BLaER1 (cell line): ENCODE measurements at regions not wholly inside any gene's neighbourhood (a gene's known extent, or its start where the extent isn't known, plus 50 kb on each side); places are given as distances from the start of the nearest gene placed in this dataset.
"Not testable (repeated sequence)": the region's sequence is repeated elsewhere in the genome, so short reads cannot be mapped to it uniquely, and the experiment has no call there.

Experiments
- H3K27ac ChIP-seq: shearing (Covaris generic); formaldehyde crosslinking; 2 replicates; pipeline ENCODE4 v1.8.1; 2022
- H3K27me3 ChIP-seq: shearing (Covaris generic); formaldehyde crosslinking; 2 replicates; pipeline ENCODE4 v1.8.1; 2022
- H3K36me3 ChIP-seq: shearing (Covaris generic); formaldehyde crosslinking; 2 replicates; pipeline ENCODE4 v1.8.1; 2022
- H3K4me1 ChIP-seq: shearing (Covaris generic); formaldehyde crosslinking; 2 replicates; pipeline ENCODE4 v1.8.1; 2022
- H3K4me2 ChIP-seq: shearing (Covaris generic); formaldehyde crosslinking; 2 replicates; pipeline ENCODE4 v1.8.1; 2022
- H3K4me3 ChIP-seq: shearing (Covaris generic); formaldehyde crosslinking; 2 replicates; pipeline ENCODE4 v1.8.1; 2022
- H3K9ac ChIP-seq: shearing (Covaris generic); formaldehyde crosslinking; 2 replicates; pipeline ENCODE4 v1.8.1; 2022
- H3K9me3 ChIP-seq: shearing (Covaris generic); formaldehyde crosslinking; 2 replicates; pipeline ENCODE4 v1.8.1; 2022
- H4K20me1 ChIP-seq: shearing (Covaris generic); formaldehyde crosslinking; 2 replicates; pipeline ENCODE4 v1.8.1; 2022
- Cebpa-rat ChIP-seq: shearing (Covaris generic); IDR thresholded peaks from 2 replicates; pipeline ENCODE4 v1.8.1; 2022

- Histone ChIP-seq H3K4me3 (no peak overlapping the region), H3K4me1 (no peaks in the 10 kb centered on the region)
These were observed 401.0 kb downstream of the BTG1 start for GRCh38 chr12:91744597-91744996.

GRCh38 chr12:91743704-91744321 is 401.8 kb downstream of the BTG1 start:
- Histone ChIP-seq H3K27me3 (no peaks in the 10 kb centered on the region), H3K36me3 (no peaks in the 10 kb centered on the region), H3K4me2 (no peak overlapping the region), H3K4me3 (no peak overlapping the region), H3K9ac (no peak overlapping the region), H3K27ac (no peak overlapping the region), H3K9me3 (no peaks in the 10 kb centered on the region), H3K4me1 (no peaks in the 10 kb centered on the region), H4K20me1 (no peaks in the 10 kb centered on the region)
- no peak for TF ChIP-seq Cebpa-rat

More at GRCh38 chr12:91744597-91744996, 401.0 kb downstream of the BTG1 start:
- Histone ChIP-seq H3K9me3 (no peaks in the 10 kb centered on the region), H3K27ac (no peak overlapping the region), H3K4me2 (no peak overlapping the region), H4K20me1 (no peaks in the 10 kb centered on the region), H3K27me3 (no peaks in the 10 kb centered on the region), H3K9ac (no peak overlapping the region), H3K36me3 (no peaks in the 10 kb centered on the region)
- no peak for TF ChIP-seq Cebpa-rat

GRCh38 chr12:91743280-91743679 is 402.4 kb downstream of the BTG1 start:
- H3K4me3 ChIP-seq: no peak overlapping the region
- H3K4me2 ChIP-seq: no peak overlapping the region
- no peaks in the 10 kb centered on the region for H3K36me3 ChIP-seq
- no peak for TF ChIP-seq Cebpa-rat
- no peak overlapping the region for H3K27ac ChIP-seq
- no peaks in the 10 kb centered on the region for H3K27me3 ChIP-seq
- no peaks in the 10 kb centered on the region for H3K9me3 ChIP-seq
- H3K9ac ChIP-seq: no peak overlapping the region
- no peaks in the 10 kb centered on the region for H3K4me1 ChIP-seq
- no peaks in the 10 kb centered on the region for H4K20me1 ChIP-seq

- Histone ChIP-seq H3K9ac (no peak overlapping the region), H3K4me1 (no peaks in the 10 kb centered on the region), H3K27ac (no peak overlapping the region), H3K9me3 (no peaks in the 10 kb centered on the region), H3K4me2 (no peak overlapping the region), H3K27me3 (no peaks in the 10 kb centered on the region), H3K4me3 (no peak overlapping the region), H3K36me3 (no peaks in the 10 kb centered on the region), H4K20me1 (no peaks in the 10 kb centered on the region)
- TF ChIP-seq Cebpa-rat: no peak
These were observed 403.7 kb downstream of the BTG1 start for GRCh38 chr12:91741932-91742331.

- not testable (repeated sequence) for H3K4me1 ChIP-seq, H3K9me3 ChIP-seq, H3K27ac ChIP-seq, H3K4me3 ChIP-seq, H3K9ac ChIP-seq, H3K27me3 ChIP-seq, H3K4me2 ChIP-seq, H4K20me1 ChIP-seq, H3K36me3 ChIP-seq
These were observed 411.8 kb downstream of the BTG1 start for GRCh38 chr12:91733846-91734245.

- no peak overlapping the region for H3K27ac ChIP-seq
- H4K20me1 ChIP-seq: no peaks in the 10 kb centered on the region
- H3K4me1 ChIP-seq: no peaks in the 10 kb centered on the region
- no peak overlapping the region for H3K9ac ChIP-seq
- H3K36me3 ChIP-seq: no peaks in the 10 kb centered on the region
- no peak for TF ChIP-seq Cebpa-rat
- H3K9me3 ChIP-seq: no peaks in the 10 kb centered on the region
- H3K27me3 ChIP-seq: no peaks in the 10 kb centered on the region
- no peak overlapping the region for H3K4me3 ChIP-seq
- no peak overlapping the region for H3K4me2 ChIP-seq
These were observed 413.6 kb downstream of the BTG1 start for GRCh38 chr12:91732086-91732485.

- Histone ChIP-seq H3K4me2 (no peak overlapping the region), H3K9ac (no peak overlapping the region), H3K4me1 (no peaks in the 10 kb centered on the region), H3K4me3 (no peak overlapping the region), H3K27me3 (no peaks in the 10 kb centered on the region), H3K36me3 (no peaks in the 10 kb centered on the region), H3K27ac (no peak overlapping the region), H4K20me1 (no peaks in the 10 kb centered on the region), H3K9me3 (no peaks in the 10 kb centered on the region)
- TF ChIP-seq Cebpa-rat: no peak
These were observed 416.1 kb downstream of the BTG1 start for GRCh38 chr12:91729543-91729942.

- Histone ChIP-seq H3K27me3 (no peaks in the 10 kb centered on the region), H3K36me3 (no peaks in the 10 kb centered on the region), H3K4me2 (no peak overlapping the region)
These were observed 422.5 kb downstream of the BTG1 start for GRCh38 chr12:91723191-91723590.

GRCh38 chr12:91722072-91722471 is 423.6 kb downstream of the BTG1 start:
- H3K27me3 ChIP-seq: no peaks in the 10 kb centered on the region
- no peaks in the 10 kb centered on the region for H4K20me1 ChIP-seq
- H3K4me3 ChIP-seq: no peak overlapping the region
- H3K9me3 ChIP-seq: no peaks in the 10 kb centered on the region
- H3K4me2 ChIP-seq: no peak overlapping the region
- H3K36me3 ChIP-seq: no peaks in the 10 kb centered on the region
- TF ChIP-seq Cebpa-rat: no peak
- no peaks in the 10 kb centered on the region for H3K4me1 ChIP-seq
- H3K9ac ChIP-seq: no peak overlapping the region
- no peak overlapping the region for H3K27ac ChIP-seq

More at GRCh38 chr12:91723191-91723590, 422.5 kb downstream of the BTG1 start:
- no peak overlapping the region for H3K9ac ChIP-seq
- H3K4me1 ChIP-seq: no peaks in the 10 kb centered on the region
- no peaks in the 10 kb centered on the region for H3K9me3 ChIP-seq
- H4K20me1 ChIP-seq: no peaks in the 10 kb centered on the region
- H3K4me3 ChIP-seq: no peak overlapping the region
- H3K27ac ChIP-seq: no peak overlapping the region
- no peak for TF ChIP-seq Cebpa-rat

GRCh38 chr12:91721023-91721422 is 424.6 kb downstream of the BTG1 start:
- Histone ChIP-seq H3K4me3 (no peak overlapping the region), H3K4me2 (no peak overlapping the region), H3K9ac (no peak overlapping the region), H3K27ac (no peak overlapping the region), H3K27me3 (no peaks in the 10 kb centered on the region), H3K36me3 (no peaks in the 10 kb centered on the region), H3K9me3 (no peaks in the 10 kb centered on the region), H3K4me1 (no peaks in the 10 kb centered on the region), H4K20me1 (no peaks in the 10 kb centered on the region)
- TF ChIP-seq Cebpa-rat: no peak

GRCh38 chr12:91718326-91718725 is 427.3 kb downstream of the BTG1 start:
- Histone ChIP-seq H3K4me1 (no peaks in the 10 kb centered on the region), H4K20me1 (no peaks in the 10 kb centered on the region)

More at GRCh38 chr12:91718326-91718725, 427.3 kb downstream of the BTG1 start:
- no peak overlapping the region for H3K9ac ChIP-seq
- TF ChIP-seq Cebpa-rat: no peak
- H3K4me3 ChIP-seq: no peak overlapping the region
- no peaks in the 10 kb centered on the region for H3K27me3 ChIP-seq
- H3K9me3 ChIP-seq: no peaks in the 10 kb centered on the region
- H3K4me2 ChIP-seq: no peak overlapping the region
- H3K27ac ChIP-seq: no peak overlapping the region
- no peaks in the 10 kb centered on the region for H3K36me3 ChIP-seq
